ENCODE measurements at regions not wholly inside any gene's neighbourhood (a gene's known extent, or its start where the extent isn't known, plus 50 kb on each side); places are given as distances from the start of the nearest gene placed in this dataset.

GRCh38 chr11:70538641-70539359, 140.5 kb downstream of the CTTN start:
- no peak for TF ChIP-seq EZH2 (IDR thresholded peaks at IDR 0.05; ENCODE audit: insufficient read depth, poor library complexity, severe bottlenecking)
- TF ChIP-seq EZH2phosphoT487 (IDR thresholded peaks at IDR 0.05; ENCODE audit: insufficient read depth, low read depth), result no peak

Measured in GM23248 (cell line).